ENCODE measurements at regions not wholly inside any gene's neighbourhood (a gene's known extent, or its start where the extent isn't known, plus 50 kb on each side); places are given as distances from the start of the nearest gene placed in this dataset.

DNA sequence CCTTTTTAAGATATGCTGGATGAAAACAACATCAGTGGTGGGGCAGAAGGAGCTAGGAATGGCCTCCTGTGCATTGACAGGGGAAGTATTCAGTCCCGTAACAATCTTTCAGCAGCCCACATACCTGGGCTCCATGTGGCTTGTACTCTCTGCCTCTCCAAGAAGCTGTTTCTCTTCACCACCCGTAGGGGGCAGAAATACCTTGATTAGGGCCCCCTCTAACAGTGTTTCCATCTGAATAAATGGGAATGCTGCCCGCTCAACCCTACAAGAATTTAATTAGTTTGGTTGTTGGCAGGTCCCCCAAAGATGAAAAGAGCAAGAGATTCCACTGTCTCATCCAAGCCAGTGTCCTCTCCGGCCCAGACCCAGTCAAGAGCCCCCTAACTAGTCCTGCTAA lies 155.2 kb downstream of the SMIM20 start:
- peak; percentile 19 to 62 for DNase-seq (ENCODE audit: low read depth in 2 of 2)

GRCh38 chr4:26071688-26072087 lies 157.7 kb downstream of the SMIM20 start:
- DNase-seq (ENCODE audit: low read depth in 2 of 2), result no peak

- DNase-seq (ENCODE audit: low read depth in 2 of 2), result no peak
Observed at GRCh38 chr4:26073886-26074560, 160.0 kb downstream of the SMIM20 start.

GRCh38 chr4:26074712-26075430 lies 160.9 kb downstream of the SMIM20 start:
- no peak for DNase-seq (ENCODE audit: low read depth in 2 of 2)

GRCh38 chr4:26075583-26075982 lies 161.6 kb downstream of the SMIM20 start:
- no peak for DNase-seq (ENCODE audit: low read depth in 2 of 2)

DNA sequence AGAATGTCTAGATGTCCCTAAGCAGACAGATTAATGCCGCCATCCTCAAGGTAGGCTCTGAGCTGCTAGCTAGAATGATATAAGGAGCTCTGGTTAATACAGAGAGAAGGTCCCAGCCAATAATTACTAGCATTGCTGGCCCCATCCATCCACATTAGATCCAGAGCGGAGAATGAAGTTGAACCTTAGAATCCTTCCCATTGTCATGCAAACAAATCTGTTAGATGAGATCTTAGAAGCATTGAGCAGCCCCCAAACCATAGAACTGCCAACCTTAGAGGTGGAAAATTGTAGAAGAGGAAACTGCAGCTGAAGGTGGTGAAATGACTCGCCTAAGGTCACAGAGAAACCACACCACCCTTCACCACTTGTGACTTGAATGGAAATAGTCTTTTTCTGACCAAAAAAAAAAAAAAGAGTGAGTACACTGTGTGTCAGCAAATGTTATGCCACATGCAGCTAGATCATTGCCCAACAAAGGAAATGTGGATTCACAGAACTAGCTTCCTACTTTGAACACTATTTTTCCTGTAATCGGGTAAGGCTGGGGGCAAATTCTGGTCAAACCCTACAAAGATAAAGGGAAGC lies 162.1 kb downstream of the SMIM20 start:
- peak in 1 of 2 donors; percentile 5 for DNase-seq (ENCODE audit: low read depth in 2 of 2)

DNA sequence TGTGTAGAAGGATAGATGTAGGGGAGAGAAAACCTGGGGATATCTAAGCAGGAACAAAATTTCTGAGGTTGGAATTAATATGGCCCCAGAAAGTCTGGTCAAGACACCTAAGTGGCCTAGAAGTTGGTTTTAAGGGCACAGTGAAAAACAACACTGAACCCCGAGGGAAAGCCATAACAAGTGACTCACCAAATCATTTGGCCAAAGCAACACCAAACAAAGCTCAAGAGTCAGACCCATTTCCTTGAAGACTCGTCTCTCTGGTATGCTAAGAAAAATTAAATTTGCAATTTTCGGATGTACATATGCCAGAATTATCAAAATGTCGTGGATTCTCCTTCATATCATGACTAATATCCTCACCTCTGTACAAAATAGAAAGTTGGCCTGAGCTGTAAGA lies 162.9 kb downstream of the SMIM20 start:
- DNase-seq (ENCODE audit: low read depth in 2 of 2), result no peak

- DNase-seq (ENCODE audit: low read depth in 2 of 2), result no peak
Observed at GRCh38 chr4:26077756-26078155, 163.7 kb downstream of the SMIM20 start.

GRCh38 chr4:26080870-26081628 lies 167.0 kb downstream of the SMIM20 start:
- no peak for DNase-seq (ENCODE audit: low read depth in 2 of 2)

DNA sequence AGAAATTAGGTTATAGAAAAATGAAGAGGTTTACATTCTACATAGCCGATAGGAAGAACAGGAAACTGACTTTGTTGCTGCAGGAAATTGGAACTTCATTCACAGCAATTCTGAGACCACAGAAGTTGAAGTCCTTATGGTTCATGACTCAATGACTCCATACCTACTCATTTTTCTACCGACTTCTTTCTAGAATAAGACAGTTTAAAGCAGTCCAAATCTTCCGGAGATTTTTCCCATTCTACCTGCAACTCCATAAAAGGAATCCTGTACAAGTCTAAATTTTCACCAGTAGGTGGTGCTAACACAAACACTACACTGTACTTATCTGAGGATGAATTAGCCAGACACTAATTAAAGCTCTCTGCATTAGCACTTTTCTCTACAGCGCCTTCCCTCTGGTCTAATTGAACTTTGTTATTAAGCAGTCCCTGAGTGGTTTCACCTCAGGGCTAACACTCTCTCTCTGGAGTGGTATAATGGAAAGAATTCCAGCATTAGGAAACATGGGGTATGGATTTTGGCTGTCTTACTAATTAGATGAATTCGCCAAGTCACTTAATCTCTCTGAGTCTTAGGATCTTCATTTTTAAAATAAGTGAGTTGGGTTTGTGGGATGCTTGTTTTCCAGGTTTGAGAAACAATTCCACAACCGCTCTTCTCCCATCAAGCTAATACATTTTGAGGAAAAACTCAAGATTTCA lies 167.9 kb downstream of the SMIM20 start:
- peak; percentile 59 to 74 for DNase-seq (ENCODE audit: low read depth in 2 of 2)

- DNase-seq (ENCODE audit: low read depth in 2 of 2), result no peak
Observed at GRCh38 chr4:26082565-26082964, 168.5 kb downstream of the SMIM20 start.

GRCh38 chr4:26083987-26084386 lies 170.0 kb downstream of the SMIM20 start:
- no peak for DNase-seq (ENCODE audit: low read depth in 2 of 2)

GRCh38 chr4:26084414-26084813 lies 170.4 kb downstream of the SMIM20 start:
- no peak for DNase-seq (ENCODE audit: low read depth in 2 of 2)

- no peak for DNase-seq (ENCODE audit: low read depth in 2 of 2)
Observed at GRCh38 chr4:26085551-26085950, 171.5 kb downstream of the SMIM20 start.

DNA sequence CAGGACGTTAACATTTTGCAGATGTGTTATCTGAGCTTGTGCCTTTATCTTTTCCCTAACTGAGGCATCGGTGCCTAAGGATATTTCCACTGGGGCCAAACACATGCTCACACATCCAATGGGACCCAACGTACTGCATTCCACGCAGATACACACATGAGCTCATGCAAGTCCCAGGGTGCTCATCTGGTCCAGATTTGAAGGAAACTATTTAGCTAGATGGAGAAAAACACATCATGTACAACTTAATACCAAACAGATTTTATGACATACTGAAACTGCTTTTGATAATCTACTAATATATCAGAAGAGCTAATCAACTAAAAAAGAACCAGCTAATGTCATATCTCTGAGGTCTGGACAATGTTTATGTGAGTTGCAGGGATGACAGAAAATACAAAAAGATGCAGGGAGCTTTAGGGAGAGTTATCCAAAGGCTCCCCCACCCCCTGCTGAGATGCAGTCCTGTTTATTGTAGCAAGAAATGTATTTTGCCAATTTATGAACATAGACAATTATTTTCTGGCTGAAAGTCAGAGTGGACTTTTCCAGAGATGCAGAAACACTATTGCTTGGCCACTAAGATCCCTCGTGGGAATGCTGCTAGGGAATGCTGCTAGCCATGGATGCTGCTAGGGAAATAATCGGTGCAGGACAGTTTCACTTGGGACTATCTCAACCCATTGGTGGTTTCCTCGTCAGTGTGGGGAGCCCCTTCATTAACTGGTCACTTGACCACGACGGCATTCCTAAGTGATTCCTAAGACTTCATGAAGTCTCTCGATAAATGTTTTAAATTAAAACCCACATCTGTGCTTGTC lies 172.8 kb downstream of the SMIM20 start:
- no peak for DNase-seq (ENCODE audit: low read depth in 2 of 2)

GRCh38 chr4:26088433-26088928 lies 174.5 kb downstream of the SMIM20 start:
- no peak for DNase-seq (ENCODE audit: low read depth in 2 of 2)

DNA sequence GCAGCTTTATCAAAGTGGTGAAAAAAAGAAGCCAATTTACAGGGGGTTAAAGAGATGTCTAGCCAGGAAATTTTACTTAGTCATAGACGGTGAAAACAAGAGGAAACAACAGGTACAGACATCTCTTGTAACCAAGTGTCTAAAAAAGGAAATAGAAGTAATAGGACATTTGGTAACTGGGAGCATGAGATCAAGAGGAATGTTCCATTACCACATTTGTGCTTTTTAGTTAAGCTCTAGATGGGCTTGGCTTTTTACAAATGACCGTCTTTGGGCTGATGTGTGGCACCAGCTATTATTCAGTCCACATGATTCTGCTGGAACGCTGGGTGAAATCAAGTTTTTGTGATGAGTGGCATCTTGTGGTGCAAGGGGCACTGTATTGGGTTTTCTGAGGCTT lies 179.5 kb downstream of the SMIM20 start:
- DNase-seq (ENCODE audit: low read depth in 2 of 2), result peak in 1 of 2 donors; percentile 70

- no peak for DNase-seq (ENCODE audit: low read depth in 2 of 2)
Observed at GRCh38 chr4:26094076-26094475, 180.1 kb downstream of the SMIM20 start.

GRCh38 chr4:26094911-26095310 lies 180.9 kb downstream of the SMIM20 start:
- peak in 1 of 2 donors; percentile 25 for DNase-seq (ENCODE audit: low read depth in 2 of 2)

DNA sequence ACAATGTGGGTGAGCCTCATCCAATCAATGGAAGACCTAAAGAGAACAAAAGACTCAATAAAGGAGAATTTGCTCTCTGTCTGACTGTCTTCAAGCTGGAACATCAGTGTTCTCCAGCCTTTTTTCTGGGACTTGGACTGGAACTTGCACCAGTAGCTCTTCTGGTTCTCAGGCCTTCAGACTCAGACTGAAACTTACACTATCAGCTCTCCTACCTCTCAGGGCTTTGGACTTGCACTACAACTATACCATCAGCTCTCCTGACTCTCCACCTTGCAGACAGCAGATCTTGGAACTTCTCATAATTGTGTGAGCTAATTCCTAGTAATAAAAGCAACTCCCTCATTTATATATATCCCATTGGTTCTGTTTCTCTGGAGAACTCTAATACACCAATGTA lies 185.9 kb downstream of the SMIM20 start:
- DNase-seq (ENCODE audit: low read depth in 2 of 2), result no peak

All from lung microvascular endothelial cell (primary cell).